Hematopoietic multipotent progenitor cell treated with erythropoietin and hydrocortisone succinate and interleukin-3 and kit ligand, for 8 days (in vitro differentiated cells): ENCODE measurements at regions not wholly inside any gene's neighbourhood (a gene's known extent, or its start where the extent isn't known, plus 50 kb on each side); places are given as distances from the start of the nearest gene placed in this dataset.
A peak's percentile ranks its signal among the peaks of the same experiment; 100 is the strongest.
"Not testable (repeated sequence)": the region's sequence is repeated elsewhere in the genome, so short reads cannot be mapped to it uniquely, and the experiment has no call there.

Experiments
- DNase-seq: peaks from one replicate; pipeline ENCODE4 v3.0.0-alpha.2; 2015

DNA sequence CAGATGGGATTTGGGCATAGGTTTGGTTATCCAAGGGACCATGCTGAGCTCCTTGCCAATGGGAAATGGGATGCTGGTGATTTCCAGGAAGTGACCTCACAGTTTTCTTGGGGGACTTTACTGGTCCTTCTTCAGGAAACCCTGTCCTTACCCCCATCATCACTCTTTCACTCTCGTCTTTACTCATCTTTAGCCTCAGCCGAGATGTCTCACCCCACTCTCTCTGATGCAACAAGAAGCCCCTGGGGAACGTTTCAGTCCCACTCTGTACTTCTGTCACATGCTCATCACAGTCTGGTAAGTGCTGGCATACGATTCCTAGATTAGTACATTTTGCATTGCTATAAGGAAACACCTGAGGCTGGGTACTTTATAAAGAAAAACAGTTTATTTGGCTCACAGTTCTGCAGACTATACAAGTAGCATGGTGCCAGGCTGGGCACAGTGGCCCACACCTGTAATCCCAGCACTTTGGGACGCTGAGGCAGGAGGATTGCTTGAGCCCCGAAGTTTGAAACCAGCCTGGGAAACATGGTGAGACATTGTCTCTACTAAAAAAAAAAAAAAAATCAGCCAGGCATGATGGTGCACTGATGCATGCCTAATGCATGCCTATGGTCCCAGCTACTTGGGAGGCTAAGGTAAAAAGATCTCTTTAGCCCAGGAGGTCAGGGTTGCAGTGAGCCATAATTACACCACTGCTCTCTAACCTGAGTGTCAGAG, 63.5 kb upstream of the VKORC1L1 start:
- DNase-seq = no peak

DNA sequence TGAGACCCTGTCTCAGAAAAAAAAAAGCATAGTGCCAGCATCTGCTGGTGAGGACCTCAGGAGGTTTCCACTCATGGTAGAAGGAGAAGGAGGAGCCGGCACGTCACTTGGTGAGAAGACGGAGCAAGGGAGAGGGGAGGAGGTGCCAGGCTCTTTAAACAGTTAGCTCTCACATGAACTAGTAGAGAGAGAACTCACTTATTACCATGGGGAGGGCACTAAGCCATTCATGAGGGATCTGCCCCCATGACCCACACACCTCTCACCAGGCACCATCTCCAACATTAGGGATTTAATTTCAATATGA, 62.9 kb upstream of the VKORC1L1 start:
- DNase-seq = no peak

DNA sequence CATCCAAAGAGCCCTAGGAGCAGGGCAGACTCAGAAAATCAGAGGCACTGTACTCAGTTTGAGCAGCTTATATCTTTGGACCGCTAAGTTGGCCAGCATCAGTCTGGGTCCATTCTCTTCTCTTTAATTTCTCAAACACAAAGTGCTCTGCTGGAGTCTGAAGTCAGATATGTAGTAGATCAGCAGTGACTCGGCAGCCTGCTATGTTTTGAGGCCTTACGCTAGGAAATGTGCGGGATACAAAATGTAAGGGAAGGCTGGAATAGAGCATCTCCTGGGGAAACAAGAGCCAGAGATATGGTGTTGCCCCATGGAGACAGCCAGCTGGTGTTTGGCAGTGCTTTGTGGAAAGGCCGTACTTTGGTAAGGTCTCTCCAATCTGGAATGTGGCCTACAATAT, 60.6 kb upstream of the VKORC1L1 start:
- no peak for DNase-seq

DNA sequence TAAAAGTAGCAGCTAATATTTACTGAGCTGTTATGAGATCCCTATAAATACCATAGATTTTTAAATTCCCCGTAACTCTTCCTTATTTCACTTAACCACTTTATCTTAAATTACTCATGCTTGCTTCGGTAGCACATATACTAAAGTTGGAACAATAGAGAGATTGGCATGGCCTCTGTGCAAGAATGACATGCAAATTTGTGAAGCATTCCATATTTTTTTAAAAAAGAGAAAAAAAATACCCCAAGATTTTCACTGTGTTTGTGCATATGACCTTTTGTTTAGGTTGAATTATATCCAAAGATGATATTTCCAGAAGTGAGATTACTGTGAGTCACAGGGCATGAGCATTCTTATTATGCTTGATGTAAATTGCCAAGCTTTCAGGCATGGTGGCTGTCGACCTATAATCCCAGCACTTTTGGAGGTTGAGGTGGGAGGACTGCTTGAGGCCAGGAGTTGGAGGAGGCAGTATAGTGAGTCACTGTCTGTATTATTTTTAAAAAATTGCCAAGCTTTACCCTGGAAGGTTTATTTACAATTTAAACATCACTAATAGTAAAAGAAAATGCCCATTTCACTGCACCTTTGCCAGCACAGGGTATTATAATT, 58.2 kb upstream of the VKORC1L1 start:
- DNase-seq = not testable (repeated sequence)

DNA sequence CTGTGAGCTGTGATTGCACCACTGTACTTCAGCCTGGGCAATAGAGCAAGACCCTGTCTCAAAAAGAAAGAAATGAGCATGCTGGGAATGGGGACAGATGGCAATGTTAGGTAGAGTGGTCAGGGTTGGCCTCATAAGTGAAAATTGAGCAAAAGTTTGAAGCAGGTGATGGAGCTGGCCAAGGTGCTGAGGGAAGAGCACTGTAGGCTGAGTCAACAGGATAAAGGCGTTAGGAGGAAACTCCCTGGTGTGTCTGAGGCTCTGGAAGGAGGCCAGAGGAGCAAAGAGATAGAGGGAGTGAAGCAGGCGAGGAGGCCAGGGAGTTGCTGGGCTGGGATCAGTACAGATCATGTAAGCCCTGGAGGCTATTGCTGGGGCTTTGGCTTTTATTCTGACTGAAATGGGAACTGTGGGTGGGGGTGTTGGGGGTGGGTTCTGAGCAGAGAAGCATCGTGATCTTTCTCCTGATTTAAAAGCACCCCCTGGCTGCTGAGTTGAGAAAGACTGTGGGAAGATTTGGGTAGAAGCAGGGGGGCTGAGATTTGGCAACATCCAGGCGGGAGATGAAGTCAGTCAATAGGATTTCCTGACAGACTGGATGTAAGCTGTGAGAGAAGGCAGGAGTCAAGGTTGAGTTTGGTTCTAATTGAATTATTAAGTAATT, 52.5 kb upstream of the VKORC1L1 start:
- peak; percentile 22 for DNase-seq
